ENCODE measurements at regions not wholly inside any gene's neighbourhood (a gene's known extent, or its start where the extent isn't known, plus 50 kb on each side); places are given as distances from the start of the nearest gene placed in this dataset.

DNA sequence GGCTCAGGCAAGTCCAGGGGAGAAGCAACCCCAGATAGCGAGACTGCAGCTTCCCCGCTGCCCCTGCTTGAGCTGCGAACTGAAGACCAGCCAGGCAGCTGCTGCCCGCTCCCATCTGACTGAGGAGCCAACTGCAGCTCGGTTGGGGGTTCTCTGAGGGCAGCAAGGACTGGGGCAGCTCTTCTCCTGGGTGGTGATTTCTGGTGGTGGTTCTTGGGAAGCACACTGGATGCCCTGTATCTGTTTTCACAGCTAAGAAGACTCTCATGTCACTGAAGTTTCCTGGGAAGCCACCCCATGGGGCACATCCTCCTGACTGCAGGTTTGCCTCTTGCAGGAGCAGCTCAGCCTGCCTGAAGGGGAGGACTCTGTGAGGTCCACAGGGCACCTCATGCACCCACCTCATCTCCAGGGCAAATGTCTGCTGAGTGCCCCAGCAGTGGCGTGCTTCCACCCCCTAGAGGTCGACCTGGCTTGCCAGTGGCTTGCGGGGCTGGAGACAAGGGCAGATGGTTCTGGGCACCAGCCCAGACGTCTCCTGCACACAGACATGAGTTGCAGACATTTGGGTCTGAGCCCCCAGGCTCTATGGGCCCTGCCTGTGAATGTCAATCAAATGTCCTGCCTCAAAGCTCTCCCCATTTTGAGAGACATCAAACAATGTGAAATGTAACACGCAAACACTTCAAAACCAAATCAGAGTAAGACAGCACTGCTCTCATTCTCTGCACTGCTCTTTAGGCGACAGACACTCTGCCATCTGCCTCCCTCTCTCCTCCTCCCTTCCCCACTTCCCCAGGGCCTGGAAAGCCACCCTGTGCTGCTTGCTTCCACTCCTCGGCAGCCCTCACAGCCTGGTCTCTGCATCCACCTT lies 800.9 kb downstream of the BRD1 start:
- DNase-seq, result no peak

DNA sequence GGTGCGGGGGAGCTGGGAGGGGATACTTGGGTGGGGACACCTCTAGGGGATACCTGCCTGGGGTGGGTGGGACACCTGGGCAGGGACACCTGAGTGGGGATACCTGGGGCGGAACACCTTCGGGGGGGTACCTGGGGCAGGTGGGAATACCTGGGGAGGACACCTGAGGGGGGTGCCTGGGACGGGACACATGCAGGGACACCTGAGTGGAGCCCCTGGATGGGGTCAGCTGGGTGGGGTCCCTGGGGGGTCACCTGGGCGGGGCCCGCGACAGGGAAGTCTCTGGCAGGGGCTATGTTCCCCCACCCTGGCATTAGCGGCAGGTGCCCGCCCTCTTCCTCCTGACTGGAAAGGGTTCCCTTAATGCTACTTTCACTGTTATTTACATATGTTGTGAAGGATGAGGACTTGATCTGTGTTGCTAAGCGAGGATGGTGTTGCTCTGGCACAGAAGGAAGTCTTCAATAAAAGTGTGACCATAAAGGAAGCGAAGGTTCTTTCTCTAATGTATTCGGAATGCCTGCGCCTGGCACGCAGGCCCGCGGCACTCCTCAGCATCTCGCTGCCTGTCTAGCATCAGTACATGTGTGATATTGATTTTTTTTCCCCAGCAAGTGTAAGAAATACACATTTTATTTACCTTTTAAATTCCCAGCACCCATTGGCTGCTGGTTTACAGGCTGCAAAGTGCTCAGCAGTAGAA lies 801.7 kb downstream of the BRD1 start:
- DNase-seq, result no peak

DNA sequence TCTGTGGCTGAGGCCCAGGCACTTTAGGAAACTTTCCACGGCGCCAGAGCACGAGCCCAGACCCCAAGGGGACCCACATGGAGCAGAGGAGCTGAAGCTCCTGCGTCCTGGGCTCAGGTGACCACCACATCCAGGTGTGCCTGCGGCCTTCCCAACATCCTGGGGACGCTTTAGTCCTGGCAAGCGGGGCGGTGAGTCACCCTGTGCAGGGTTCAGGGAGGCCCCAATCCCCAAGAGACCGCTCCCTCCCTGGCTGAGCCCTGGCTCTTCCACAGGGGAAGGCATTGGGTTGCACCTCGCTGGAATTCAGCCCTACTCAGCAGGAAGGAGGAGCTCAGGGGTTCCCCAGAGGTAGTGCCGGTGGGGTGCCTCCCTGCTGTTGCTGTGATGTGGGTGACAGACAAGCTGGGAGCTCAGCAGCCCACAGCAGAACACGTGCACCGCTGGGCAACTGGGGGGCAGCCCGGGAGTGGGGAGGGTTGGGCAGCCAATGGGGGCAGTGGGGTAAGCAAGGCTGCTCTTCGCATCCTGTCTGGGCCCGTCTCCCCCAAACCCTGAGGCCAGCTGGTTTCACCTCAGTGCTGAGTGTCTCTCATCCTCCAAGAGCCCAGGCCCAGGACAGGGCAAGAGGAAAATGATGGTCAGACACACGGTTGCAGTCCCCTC lies 802.8 kb downstream of the BRD1 start:
- DNase-seq, result no peak

- DNase-seq, result no peak
These were observed 803.5 kb downstream of the BRD1 start for GRCh38 chr22:49023879-49024774.

DNA sequence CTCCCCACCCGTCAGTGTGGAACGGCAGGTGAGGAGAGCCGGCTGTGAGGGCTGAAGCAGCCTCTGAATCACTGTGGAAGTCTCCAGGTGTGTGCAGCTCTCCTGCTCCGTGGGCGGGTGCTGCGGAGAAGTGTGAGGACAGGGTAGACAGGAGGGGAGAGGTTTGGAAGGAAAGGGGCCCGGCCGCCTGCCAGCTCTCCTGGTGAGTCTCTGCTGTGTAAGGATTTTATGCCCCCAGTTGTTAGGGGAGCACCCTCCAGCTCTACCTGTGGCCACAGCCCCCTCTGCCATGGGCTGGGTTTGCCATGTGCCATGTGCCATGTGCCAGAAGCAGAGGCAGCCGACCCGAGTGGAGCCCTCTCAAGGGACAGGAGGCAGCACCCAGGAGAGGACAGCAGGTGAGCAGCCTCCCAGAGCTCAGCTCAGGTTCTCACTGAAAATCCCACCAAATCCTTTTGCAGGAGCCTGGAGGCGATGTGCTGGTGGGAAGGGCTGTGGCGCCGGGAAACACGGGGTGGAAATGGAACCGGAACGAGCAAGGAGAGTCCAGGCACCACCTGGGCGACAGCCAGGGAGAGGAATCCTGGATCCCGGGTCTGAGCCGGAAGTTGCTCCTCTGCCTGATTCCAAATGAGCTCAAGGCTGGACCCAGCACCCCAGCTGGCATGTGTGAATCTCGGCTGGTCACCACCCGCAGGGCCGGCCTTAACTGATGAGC lies 804.4 kb downstream of the BRD1 start:
- DNase-seq, result peak; percentile 8

- DNase-seq, result no peak
These were observed 804.9 kb downstream of the BRD1 start for GRCh38 chr22:49022816-49023160.

- peak; percentile 9 for DNase-seq
These were observed 805.5 kb downstream of the BRD1 start for GRCh38 chr22:49021926-49022815.

- DNase-seq, result peak; percentile 10
These were observed 806.3 kb downstream of the BRD1 start for GRCh38 chr22:49021131-49021925.

- DNase-seq, result no peak
These were observed 807.6 kb downstream of the BRD1 start for GRCh38 chr22:49019737-49020713.

DNA sequence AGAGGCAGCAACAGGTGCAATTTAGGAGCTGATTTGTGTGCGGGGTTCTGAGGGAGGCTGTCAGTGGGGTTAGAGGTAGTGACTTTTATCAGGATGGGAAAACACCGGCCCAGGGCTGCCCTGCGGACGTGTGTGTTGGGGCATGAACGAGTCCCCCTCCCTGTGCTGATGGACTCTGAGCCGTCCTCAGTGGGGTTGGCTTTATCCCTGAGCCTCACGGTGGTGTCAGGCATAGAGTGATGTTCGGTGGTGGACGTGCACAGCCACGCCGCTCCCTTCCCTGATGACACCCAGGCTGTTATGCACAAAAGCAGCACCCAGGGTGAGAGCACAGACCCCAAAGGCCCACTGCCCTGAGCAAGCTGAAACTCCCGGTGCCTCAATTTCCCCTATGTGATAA lies 809.1 kb downstream of the BRD1 start:
- DNase-seq, result no peak

DNA sequence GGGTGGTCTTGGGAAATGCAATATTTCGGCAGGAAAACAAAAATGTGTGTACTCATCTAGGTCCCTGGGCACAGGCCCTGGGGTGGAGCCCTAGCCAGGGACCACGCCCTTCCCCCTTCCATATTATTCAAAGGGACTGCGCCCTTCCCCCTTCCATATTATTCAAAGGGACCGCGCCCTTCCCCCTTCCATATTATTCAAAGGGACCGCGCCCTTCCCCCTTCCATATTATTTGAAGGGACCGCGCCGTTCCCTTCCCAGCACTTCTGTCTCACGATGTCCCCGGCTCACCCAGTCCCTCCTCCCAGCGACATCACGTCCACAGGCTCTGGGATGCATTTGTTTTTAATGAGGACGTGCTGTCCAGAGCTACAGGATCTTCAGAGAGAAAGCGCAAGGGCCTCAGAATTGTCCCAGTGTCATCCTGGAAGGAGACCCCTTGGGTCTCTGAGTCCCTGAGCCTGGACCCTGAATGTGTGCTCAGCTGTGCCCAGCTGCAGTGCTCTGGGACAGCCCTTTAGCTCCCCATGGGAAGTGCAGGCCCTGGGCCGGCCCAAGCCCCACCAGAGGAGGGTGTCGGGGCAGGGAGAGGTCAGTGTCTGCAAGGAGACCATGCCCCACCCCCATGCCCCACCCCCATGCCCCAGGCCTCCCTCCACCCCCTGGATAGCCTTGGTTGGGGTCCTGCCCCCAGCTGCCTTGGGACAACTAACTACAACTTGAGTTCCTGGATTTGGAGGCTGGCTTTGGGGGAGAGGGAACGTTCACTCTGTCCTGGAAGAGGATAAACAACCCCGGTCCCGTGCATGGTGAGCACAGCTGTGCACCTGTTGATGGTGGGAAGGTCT lies 810.0 kb downstream of the BRD1 start:
- no peak for DNase-seq

DNA sequence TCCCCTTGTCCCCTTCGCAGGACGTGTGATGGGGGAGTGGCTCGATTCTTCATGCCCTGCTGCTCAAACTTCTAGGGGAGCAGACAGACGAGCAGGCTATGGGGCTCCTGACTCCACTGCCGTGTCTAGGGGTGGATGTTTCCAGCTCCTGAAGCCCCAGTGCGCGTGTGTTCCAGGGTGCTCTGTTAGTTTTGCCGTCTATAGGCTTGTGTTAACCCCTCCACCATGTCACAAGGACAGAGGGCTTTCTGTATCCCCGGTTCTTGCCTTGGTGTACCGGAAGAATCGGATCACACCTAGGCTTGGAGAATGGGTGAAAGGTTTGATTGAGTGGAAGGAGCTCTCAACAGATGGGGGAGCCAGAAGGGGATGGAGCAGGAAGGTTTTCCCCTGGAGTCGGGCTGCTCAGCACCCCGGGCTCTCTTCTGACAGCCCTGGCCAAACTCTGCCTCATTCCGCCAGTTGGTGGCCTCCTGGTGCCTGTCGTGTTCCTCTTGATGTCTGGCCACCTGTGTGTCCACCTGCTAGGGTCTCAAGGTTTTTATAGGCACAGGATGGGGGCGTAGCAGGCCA lies 810.7 kb downstream of the BRD1 start:
- no peak for DNase-seq

- DNase-seq, result no peak
These were observed 811.4 kb downstream of the BRD1 start for GRCh38 chr22:49015993-49016908.

- no peak for DNase-seq
These were observed 812.2 kb downstream of the BRD1 start for GRCh38 chr22:49015459-49015858.

- DNase-seq, result no peak
These were observed 813.2 kb downstream of the BRD1 start for GRCh38 chr22:49014227-49015201.
